ENCODE measurements at regions not wholly inside any gene's neighbourhood (a gene's known extent, or its start where the extent isn't known, plus 50 kb on each side); places are given as distances from the start of the nearest gene placed in this dataset.
"Not testable (repeated sequence)": the region's sequence is repeated elsewhere in the genome, so short reads cannot be mapped to it uniquely, and the experiment has no call there.

- DNase-seq = no peak
Measured at GRCh38 chr9:81058782-81059181, 630.6 kb downstream of the TLE1 start.

GRCh38 chr9:81053298-81054025 is 635.9 kb downstream of the TLE1 start:
- DNase-seq = no peak

DNA sequence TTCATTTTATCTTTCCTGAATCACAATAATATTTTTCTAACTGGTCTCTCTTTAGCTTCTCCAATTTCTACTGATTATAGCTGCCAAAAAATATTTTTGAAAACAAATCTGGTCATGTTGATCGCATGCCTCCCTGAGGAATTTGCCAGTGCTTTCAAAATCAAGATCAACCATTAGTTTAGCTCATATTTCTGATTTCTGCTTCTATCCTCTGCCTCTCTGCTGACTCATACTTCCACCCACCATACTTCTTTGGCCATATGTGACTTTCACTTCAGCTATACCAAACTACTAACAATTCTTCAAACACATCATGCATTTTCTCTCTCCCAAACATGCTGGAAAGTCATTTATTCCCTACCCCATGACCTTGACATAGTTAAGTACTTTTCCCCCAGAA is 636.5 kb downstream of the TLE1 start:
- no peak for DNase-seq

- DNase-seq = no peak
Measured at GRCh38 chr9:81047280-81047679, 642.1 kb downstream of the TLE1 start.

GRCh38 chr9:81045658-81046057 is 643.7 kb downstream of the TLE1 start:
- DNase-seq = no peak

DNA sequence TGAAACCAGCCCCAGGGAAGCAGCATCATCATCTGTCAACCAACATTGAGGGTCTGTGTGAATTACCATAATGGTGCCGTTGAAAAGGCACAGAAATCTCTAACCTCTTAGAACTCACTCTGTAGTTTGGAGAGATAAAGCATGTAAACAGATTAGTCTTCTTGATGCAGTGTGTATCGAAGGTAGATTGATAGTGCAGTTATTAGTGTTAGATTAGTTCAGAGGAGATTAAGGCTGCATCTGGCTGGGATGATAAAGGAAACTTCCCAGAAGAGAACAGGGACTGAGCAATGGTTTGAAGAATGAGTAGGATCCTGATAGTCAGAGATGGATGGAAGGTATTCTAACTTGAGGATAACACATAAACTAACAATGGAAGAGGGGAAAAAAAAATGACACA is 651.5 kb downstream of the TLE1 start:
- DNase-seq = no peak

GRCh38 chr9:81035601-81036000 is 653.7 kb downstream of the TLE1 start:
- no peak for DNase-seq

GRCh38 chr9:81035171-81035570 is 654.2 kb downstream of the TLE1 start:
- no peak for DNase-seq

DNA sequence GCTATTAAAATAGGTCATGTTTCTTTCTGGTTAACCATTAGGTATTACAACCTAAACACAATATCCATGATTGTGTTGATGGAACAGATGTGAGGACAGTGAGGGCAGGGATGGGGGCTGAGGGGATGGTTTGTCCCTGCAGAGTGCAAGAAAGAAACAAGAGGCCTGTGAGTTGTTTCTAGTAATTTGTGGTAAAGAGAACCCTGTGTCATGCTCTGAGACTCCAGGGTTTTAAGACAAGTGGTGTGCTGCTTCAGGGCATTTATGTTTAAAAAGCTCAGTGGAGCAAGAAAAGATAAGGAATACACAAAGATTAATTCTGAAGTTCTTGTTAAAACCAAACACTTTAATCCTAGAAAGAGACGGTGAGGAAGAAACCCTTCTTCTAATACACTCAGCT is 656.5 kb downstream of the TLE1 start:
- DNase-seq = no peak

GRCh38 chr9:81032030-81032572 is 657.2 kb downstream of the TLE1 start:
- no peak for DNase-seq

DNA sequence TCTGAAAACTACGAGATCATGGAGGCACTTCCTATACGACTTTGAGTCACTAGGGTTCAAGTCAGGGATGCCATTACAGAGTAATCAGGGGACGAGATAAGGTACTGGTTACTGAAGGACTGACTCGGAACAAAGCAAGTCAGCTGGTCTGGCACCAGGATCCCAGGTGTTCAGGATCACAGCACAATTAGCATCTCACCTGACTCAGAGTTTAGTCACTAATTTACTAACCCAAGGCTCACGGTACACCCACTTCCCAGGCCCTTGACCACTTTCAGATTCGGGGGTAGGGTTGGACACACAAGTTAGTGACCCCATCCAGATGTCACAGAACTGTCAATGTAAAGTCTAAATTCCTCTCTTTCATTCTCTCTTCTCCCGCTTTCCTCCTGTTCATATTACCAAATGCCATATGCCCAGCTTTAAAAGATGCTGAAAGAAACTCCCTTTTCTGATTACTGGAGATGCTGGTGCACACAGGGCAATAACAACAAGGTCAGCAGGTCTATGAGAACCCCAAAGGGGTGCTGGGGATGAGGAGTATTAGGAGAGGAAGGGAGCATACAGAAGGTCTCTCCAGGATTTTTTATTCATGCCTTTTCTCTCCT is 657.8 kb downstream of the TLE1 start:
- DNase-seq = no peak

GRCh38 chr9:81030027-81030426 is 659.3 kb downstream of the TLE1 start:
- DNase-seq = no peak

DNA sequence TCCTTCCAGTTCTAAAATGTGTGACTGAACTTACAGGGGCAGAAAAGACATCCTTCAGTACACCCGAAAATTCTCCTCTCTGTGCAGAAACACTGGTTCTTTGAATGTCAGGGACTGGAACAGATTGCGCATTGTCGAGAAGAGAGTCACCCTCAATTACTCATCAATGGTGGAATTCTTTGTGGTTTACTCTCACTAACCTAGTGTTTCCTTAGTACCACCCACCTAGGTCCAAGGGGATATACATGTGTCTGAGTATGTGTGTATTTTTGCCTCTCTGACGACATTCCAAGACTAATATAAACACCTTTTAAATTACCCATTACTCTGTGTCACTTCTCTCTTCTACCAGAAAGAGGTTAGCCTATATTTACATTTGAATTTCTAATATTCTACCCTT is 660.8 kb downstream of the TLE1 start:
- no peak for DNase-seq

DNA sequence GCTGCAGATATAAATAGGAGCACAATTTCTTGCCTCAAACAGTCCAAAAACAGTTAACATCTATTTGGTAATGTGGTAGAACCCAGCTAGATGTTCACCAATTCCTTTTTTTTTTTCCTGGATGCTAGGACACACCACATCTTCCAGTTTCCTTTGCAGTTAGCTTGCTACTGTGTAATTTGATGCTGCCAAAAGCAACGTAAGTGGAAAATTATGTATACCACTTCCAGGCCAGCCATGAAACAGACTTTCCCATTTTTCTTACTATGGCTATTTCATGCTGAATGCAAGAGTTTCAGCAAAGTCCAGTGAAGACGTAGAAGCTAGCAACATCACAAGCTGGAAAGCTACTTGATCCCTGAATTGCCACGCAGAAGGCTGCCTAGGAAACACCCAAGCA is 667.2 kb downstream of the TLE1 start:
- no peak for DNase-seq

- DNase-seq = not testable (repeated sequence)
Measured at GRCh38 chr9:81014945-81015344, 674.4 kb downstream of the TLE1 start.

- DNase-seq = not testable (repeated sequence)
Measured at GRCh38 chr9:81013191-81013590, 676.2 kb downstream of the TLE1 start.

- no peak for DNase-seq
Measured at GRCh38 chr9:81002906-81003305, 686.4 kb downstream of the TLE1 start.

GRCh38 chr9:81002242-81002641 is 687.1 kb downstream of the TLE1 start:
- DNase-seq = no peak

GRCh38 chr9:80995759-80996158 is 693.6 kb downstream of the TLE1 start:
- DNase-seq = no peak

DNA sequence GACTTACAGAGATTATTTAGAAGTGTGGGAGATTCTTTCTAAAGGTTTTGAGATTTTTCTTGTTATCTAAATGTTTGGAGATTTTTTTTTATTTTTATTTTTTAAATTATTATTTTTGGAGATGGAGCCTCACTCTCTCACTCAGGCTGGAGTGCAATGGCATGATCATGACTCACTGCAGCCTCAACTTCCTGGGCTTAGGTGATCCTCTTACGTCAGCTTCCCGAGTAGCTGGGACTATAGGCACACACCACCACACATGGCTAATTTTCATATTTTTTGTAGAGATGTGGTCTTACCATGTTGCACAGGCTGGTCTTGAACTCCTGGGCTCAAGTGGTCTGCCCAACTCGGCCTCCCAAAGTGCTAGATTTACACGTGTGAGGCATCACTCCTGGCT is 694.5 kb downstream of the TLE1 start:
- no peak for DNase-seq

DNA sequence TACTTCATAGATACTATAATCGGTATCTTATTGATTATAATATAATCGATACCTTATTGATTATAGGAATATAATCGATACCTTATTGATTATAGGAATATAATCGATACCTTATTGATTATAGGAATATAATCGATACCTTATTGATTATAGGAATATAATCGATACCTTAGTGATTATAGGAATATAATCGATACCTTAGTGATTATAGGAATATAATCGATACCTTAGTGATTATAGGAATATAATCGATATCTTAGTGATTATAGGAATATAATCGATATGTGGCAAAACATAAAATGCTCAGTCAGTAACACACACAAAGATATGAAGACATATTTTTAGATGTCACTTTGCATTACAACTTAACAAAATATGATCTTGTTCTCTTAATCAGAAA is 703.8 kb downstream of the TLE1 start:
- DNase-seq = not testable (repeated sequence)

- DNase-seq = no peak
Measured at GRCh38 chr9:80976403-80976802, 712.9 kb downstream of the TLE1 start.

DNA sequence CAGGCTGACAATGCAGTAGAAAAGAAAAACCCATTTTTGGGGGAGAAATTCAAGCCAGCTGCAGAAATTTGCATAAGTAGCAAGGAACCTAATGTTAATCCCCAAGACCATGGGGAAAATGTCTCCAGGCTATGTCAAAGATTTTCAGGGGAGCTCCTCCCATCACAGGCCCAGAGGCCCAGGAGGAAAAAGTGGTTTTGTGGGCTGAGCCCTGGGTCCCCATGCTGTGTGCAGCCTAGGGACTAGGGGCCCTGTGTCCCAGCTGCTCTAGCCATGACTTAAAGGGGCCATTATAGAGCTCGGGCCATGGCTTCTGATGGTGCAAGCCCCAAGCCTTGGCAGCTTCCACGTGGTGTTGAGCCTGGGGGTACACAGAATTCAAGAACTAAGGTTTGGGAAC is 719.0 kb downstream of the TLE1 start:
- DNase-seq = not testable (repeated sequence)

DNA sequence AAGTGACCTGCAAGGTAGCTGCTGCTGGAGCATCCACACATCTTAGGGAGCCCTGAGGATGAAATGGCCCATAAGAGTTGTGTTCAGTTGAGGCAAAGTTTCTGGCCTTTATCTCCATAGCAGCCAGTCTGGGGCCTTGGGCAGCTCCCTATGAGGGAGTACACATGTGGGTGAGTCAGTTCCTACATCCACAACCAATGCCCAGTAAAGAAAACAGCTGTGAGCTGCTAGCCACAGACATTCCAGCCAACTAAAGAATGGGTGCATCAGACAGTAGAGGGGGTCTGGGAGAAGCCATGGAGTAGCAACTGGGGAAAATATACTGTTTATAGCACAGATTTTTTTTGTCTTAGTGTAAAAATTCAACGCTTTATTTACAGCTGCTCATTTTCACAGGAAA is 720.7 kb downstream of the TLE1 start:
- DNase-seq = no peak

DNA sequence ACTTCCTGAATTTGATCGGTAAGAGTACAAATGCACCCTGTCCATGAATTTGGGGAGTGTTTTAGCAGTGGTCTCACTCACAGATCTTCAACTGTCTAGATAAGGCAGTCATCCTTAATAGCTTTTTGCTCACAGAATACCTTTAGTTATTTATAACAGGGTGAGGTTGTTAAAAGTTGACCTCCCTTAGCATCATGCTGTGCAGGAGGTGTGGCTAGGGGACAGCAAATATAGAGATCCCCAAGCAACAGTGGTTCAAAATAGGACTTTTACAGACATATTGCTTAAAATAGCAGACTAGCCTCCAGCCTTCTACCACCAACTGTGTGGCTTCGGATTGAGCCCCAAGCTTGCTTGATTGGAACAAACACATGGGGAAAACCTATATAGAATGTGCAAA is 724.4 kb downstream of the TLE1 start:
- no peak for DNase-seq

Measured in activated CD4-positive, alpha-beta T cell treated with anti-CD3 and anti-CD28 coated beads, Interleukin-2, amount 50 U/mL, for 4 hours (primary cell).